HG02623 (cell line): ENCODE measurements at regions not wholly inside any gene's neighbourhood (a gene's known extent, or its start where the extent isn't known, plus 50 kb on each side); places are given as distances from the start of the nearest gene placed in this dataset.
"Not testable (repeated sequence)": the region's sequence is repeated elsewhere in the genome, so short reads cannot be mapped to it uniquely, and the experiment has no call there.

Experiments used
- ATAC-seq: cut with Tn5 transposase; IDR thresholded peaks from one replicate; pipeline ENCODE4 v1.9.1; 2021; ENCODE audit warnings: moderate library complexity; ENCODE audit not compliant: unreplicated experiment

DNA sequence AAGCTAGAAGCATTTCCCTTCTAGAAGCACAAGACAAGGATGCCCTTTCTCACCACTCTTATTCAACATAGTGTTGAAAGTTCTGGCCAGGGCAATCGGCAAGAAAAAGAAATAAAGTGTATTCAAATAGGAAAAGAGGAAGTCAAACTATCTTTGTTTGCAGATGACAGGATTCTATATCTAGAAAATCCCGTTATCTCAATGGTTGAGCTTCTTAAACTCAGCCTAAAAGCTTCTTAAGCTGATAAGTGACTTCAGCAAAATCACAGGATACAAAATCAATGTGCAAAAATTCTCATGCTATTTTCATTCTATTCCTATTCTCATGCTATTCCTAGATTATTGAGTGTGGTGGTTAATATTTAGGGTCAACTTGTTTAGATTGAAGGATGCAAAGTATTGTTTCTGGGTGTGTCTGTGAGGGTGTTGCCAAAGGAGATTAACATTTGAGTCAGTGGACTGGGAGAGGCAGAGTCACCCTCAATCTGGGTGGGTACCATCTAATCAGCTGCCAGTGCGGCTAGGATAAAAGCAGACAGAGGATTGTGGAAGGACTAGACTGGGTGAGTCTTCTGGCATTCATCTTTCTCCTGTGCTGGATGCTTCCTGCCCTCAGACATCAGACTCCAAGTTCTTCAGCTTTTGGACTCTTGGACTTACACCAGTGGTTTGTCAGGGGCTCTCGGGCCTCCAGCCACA lies 111.9 kb downstream of the LSMEM1 start:
- ATAC-seq, result not testable (repeated sequence)

DNA sequence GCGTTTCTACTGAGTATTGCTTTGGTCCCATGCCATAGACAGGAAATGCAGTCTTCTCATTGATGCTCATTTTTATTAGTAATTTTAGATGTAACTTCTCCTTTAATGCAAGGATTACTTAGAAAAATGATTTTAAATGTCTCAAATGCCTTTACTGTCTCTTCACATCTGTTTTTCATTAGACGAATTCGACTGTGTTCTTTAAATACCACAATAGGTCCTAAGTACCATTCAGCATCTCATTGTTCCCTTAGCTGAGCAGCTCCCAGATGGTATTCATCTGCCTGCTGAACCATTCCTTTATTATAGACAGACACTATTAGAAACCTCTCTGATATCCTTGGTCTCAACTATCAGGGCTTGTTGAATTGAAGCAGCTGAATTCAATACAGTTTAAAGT lies 113.6 kb downstream of the LSMEM1 start:
- ATAC-seq, result no peak

DNA sequence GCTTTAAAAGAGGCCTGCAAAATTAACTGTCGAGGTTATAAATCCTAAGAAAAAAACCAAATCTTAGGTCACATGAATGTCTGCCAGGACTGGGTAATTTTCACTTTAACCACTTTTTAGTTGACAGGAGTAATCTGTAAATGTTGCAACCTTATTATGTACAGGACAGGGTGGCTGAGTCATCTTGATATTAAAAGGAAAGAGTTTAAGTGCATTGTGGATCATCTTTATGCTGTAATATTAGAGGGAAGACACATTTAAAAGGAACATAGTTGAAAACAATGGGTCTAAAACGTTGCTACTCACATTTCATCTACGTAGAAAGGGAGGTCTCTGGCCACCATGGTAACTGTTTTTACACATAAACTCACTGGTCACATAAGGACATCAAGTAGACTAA lies 115.5 kb downstream of the LSMEM1 start:
- ATAC-seq, result no peak

DNA sequence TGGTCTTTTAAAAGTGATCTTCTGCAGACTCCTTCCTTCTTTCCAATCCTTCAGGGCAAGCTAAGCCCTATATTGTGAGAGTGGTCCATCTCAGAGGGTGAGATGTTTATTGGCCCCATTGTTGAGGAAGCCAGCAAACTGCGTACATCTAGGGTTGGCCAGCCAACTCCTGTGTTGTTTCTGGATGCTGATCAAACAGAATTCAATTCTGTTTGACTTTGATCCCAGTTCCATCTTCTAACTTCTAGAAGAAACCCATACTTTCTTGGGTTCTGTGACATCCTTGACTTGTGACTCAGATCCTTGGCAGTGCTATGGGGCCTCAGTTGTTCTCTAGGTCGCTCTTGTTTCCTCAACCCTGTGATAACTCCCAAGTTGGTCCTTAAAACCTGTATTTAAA lies 116.2 kb downstream of the LSMEM1 start:
- ATAC-seq, result no peak

DNA sequence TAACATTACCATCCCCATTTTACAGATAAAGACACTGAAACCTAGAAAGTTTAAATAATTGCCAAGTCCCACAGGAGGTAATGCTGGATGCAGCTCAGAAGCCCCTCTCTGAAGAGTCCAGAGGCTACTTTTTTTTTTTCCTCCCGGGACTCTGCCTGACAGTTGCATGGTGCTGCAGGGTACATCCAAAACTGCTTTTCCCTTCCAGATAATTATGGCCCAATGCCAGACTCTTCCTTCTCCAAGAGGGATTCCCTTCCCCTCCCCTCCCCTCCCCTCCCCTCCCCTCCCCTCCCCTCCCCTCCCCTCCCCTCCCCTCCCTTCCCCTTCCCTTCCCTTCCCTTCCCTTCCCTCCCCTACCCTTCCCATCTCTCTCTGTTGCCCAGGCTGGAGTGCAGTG lies 122.9 kb downstream of the LSMEM1 start:
- no peak for ATAC-seq

DNA sequence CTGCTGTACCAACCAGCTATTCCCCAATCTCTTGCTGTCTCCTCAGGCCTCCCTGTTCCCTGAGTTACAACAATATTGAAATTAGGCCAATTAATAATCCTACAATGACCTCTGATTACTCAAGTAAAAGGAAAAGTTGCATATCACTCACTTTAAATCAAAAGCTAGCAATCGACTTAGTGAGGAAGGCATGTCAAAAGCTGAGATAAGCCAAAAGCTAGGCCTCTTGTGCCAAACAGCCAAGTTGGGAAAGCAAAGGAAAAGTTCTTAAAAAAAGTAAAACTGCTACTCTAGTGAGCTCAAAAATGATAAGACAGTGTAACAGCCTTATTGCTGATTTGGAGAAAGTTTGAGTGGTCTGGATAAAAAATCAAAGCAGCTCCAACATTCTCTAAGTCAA lies 129.8 kb downstream of the LSMEM1 start:
- ATAC-seq, result no peak

DNA sequence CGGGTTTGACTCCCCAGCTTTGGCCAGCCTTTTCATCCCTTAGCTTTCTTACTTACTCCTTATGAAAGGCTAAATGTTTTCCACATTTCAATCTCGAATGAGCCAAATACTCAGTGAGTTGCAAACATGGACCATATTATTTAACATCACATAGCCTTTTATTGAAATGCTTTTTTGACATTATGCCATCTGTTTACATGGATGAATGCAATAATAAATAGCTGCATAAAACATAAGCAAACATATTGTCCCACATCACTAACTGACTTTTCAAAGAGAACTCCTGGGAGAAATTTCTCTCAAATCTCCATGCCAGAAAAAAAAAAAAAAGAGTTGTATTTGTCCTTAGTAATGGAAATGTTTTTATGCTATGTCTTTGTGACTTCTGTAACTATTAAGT lies 134.9 kb downstream of the LSMEM1 start:
- no peak for ATAC-seq

DNA sequence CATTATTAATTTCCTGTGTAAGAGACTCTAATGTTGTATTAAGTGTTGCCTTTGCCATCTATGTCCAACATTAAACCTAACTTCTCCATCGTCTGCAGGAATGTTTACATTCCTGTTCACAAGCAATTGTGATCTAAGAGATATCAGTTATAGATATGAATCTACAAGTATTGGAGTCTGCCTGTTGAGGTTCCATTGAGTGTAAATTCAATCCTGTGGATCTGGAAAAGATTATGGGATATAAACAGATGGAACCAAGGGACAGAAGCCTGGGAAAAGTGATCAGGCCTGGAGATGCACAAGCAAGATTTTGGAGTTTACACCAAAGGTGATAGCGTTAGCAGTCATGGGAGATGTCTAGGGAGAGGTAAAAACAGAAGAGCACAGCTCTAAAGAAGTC lies 135.5 kb downstream of the LSMEM1 start:
- no peak for ATAC-seq

DNA sequence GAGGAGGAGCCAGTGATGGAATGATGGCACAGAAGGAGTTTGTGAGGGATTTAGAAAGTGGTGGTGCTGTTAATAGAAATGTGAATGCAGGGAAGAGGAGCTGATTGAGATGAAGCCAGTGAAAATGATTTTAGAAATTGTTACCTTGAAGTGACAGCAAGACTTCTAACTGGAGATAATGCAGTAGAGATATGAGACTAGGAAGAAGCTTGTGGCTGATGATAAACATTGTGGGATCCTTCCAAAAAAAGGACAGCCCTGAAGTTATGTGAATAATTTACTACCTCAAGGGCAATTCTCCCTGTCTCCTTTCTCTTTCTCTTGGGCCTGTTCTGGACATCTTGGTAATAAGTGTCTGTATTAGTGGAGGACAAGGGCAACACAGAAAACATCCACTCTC lies 138.6 kb downstream of the LSMEM1 start:
- no peak for ATAC-seq

DNA sequence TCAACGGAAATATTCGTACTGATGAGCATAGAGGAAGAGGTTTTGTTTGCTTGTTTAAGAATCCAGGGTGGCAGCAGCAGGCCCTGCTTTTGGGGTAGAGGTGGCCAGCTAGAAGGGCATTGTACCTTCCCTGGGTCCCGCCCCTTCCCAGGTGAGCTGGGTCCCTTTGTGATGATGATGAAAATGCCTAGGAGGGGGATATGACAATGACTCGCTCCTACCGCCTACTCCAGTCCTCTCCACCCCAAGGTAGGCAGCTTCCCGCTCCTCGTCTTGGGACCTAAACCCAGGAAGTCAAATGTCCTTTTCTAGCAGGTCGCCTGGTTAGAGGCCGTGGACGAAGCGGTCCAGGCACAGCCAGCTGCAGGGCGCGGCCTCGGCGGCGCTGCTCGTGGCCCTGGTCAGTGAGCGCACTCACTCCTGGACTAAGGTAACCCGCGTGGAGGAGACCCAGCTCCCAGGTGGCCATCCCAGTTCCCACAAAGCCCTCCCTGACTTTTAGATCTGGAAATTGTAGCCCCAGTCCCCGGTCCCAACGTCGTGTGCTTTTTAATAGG lies 141.4 kb downstream of the LSMEM1 start:
- ATAC-seq, result no peak

DNA sequence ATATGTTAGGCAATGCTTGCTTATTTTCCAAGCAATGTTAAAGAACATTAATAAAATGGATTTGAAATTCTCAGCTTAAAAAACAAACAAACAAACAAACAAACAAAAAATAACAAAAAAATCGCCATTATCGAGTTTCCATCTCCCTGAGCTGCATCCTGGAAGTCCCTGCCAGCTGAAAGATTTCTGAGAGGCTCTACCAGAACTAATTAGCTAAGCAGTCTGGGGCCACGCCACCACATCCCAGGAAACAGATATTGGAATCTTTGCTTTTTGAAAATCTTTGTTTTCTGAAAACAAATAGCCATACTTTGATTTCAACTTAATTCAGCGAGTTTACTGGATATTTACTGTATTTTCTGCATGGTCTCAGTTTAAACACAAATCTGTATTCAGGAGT lies 143.6 kb downstream of the LSMEM1 start:
- no peak for ATAC-seq

DNA sequence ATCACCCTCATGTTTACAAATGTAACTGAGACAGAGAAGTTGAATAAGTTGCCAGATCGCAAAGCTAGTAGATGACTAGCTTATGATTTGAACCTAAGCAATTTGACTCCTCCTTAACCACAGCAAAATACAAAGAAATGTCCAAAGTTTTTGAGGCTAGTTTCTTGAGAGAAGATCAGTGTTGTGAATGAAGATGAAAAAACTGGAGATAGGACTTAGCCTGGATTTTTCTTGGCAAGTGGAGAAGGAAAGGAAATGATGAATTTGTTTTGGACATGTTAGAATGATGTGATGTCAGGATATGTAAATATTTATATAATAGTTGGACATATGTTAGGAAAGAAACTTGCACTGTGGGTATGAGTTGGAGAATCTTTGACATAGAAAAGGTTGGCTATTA lies 149.8 kb downstream of the LSMEM1 start:
- no peak for ATAC-seq

DNA sequence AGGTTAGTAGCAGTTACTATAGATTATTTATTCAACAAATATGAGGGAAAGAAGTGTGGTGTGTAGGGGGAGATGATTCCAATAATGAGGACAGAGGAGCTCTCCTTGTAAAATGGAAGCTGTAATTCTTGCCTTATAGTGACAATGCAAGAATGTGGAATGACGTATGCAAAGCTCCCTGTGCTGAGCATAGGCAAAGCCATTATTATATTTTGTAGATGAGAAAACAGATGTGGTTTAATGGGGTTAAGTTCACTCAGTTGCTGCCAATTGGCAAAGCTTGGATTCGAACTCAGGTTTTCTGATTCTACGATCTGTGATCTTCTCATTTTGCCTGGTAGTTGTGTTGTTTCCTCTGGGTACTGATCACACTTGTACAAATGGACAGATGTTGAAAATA lies 153.3 kb downstream of the LSMEM1 start:
- no peak for ATAC-seq

DNA sequence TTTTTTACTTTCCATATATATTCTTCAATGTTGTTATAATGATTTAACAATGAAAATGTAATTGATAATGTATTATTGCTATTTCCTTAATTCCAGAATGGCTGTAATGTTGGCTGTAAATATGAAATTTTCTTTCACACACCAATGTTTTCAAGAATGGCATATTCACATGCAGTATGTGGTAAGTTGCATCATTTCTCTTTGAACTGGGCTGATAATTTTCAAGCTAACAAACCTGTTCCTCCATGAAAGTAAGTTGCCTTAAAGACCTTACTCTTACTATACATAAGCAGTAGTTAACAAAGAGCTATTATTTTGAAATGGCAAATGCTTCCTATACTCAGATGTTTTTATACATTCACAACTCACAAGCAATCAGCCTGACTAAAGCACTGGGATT lies 154.5 kb downstream of the TMEM168 start:
- ATAC-seq, result no peak

DNA sequence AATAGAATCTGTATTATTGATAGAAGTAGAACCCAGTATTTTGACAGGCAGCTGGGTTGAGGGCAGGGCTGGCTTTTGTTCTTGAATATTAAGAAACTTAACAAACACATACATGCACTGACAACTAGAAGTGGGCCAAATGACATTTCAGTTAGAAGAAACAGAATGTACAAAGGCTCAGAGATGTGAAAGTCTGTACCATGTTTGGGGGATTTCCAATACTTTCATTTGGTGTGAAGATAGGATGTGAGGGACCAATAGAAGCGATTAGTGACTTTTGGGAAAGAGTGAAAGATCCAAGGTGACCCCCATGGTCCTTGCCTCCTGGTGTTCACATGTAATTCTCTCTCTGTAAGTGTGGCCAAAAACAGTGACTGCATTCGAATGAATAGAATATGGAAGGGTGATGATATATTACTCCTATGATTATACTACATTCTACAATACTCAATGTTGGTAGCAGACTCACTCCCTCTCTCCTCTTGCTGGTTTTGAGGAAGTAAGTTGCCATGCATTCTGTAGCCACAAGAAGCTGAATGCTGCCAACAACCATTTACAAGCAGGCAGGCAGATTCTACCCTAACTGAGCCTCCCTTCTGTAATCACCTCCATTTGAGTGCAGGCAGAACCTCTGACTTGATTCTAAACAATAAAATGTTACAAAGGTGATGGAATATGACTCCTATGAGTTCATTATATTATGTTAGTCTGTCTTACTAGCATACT lies 151.4 kb downstream of the TMEM168 start:
- no peak for ATAC-seq

DNA sequence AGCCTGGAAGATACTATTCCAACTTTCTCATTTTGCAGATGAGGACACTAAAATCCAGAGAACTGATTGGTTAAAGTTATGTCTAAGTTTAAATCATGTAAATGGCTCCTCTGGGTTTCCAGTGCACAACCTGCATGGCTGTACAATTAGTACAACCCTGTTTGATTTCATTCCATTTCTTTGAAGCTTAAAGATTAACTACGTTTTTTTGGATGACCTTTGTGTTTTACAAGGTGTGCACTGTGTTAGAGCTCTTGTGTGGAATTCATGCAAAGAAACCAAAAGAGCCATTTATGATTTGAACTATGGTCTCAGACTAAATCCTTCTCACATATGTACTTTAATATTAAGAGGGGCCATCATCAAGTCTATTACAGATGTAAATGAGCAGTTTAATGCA lies 149.5 kb downstream of the TMEM168 start:
- no peak for ATAC-seq

DNA sequence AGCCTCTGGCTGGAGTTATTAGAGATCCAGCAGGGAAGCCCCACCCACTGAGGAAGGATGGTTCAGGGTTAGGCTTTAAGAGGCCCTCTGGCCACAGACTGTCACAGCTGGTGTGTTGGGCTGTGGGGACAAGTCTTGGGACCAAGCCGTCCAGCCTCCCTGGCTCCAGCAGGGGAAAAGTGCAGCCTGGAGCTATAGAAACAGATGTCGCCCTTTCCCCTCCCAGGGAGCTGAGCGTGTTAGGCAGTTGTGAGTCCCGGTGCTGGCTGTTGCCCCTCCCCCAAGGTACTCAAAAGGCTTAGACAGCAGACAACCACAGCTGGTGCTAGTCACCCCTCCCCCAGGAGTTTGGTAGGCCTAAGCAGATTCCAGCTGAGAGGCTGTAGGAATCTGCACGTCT lies 143.4 kb downstream of the TMEM168 start:
- no peak for ATAC-seq

DNA sequence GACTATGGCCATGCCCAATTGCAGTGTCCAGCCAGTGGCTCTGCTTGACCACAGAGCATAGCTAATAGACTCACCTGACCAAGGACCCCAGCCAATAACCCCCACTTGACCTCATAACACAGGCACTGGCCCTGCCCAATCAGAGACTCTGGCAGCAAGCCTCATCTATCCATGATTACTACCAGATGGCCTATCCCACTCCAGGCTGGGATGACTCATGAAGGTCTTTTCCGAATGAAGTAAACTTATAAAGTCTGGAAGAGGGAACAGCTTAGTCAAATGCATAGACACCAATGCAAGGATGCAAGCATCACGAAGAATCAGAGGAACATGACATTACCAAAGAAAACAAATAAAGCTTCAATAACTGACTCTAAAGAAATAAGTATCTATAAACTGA lies 141.4 kb downstream of the TMEM168 start:
- no peak for ATAC-seq

DNA sequence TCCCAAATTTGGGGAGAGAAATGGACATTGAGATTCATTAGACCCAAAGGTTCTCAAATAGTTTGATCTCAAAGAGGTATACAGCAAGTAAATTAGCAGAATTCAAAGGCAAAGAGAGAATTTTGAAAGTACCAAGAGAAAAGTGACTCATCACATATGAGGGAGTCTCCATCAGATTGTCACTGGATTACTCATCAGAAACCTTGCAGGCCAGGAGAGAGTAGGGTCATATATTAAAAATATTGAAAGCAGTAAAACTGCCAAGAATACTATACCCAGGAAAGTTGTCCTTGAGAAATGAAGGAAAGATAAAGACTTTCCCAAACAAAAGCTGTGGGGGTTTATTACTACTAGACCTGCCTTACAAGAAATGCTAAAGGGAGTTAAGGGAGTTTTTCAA lies 140.6 kb downstream of the TMEM168 start:
- no peak for ATAC-seq

DNA sequence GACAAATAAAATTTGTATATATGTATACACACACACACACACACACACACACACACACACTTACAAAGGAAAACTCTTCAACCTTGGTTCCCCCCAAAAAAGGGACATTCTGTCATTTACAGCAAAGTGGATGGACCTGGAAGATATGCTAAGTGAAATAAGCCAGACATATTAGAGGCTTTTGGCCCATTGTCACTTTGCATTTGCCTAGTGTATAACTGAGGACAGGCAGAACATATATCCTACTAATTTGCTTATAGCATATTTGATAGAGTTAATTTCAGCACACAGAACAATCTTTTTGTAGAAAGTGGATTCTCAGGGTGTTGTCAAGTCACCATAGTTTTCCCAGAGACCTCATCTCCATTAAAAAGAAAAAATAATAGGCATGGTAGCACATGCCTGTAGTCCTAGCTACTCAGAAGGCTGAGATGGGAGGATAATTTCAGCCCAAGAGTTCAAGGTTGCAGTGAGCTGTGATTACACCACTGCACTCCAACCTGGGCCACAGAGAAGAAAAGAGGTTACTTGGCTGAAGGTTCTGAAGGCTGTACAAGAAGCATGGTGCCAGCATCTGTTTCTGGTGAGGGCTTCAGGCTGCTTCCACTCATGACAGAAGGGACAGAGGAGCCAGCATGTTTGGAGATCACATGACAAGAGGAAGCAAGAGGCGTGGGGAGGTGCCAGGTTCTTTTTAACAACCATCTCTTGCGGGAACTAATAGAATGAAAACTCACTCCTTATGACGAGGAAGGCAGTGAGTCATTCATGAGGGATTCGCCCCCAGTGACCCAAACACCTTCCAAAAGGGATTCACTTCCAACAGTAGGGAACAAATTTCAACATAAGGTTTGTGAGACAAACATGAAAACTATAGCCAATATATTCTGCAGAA lies 135.6 kb downstream of the TMEM168 start:
- no peak for ATAC-seq

DNA sequence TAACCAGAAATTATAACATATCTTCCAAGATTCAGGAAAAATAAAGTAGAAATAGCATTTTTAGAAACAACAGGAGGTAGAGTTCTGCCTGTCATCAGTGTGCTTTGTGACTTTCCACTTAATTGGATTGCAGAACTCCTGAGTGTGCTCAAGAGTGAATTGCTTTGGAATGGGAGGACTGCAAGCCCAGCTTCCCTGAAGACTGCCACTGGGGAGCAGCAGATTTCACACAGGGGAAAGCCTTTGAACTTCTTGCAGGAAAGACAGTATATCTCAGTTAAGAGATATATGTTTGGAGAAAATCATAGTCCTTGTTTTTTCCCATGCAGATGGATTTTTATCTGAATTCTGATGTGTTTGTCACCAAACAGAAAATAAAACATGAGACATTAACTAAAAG lies 124.5 kb downstream of the TMEM168 start:
- no peak for ATAC-seq

DNA sequence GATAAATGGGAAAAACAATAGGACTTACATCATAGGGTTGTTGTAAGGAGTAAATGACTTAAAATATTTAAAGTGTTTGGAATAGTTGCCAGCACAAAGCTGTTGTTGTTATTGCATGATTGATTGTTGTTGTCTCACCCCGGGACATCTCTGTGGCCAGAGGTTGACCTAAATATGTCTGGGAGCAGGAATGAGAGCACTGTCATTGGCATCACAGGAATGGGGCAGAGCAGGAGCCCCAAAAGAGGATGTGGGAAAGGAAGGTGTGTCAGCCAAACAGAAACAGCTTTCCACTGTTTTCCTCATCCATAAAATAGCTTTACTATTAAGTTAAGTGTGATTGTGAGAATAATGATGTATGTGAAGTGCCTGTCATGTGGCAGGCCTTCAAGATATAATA lies 121.6 kb downstream of the TMEM168 start:
- ATAC-seq, result no peak
